Inflammatory macrophage treated with lipopolysaccharide for 4 hours (primary cell): ENCODE measurements at regions not wholly inside any gene's neighbourhood (a gene's known extent, or its start where the extent isn't known, plus 50 kb on each side); places are given as distances from the start of the nearest gene placed in this dataset.

Experiments used
- DNase-seq: peaks from one replicate; pipeline ENCODE4 v3.0.0-alpha.2; 2020

GRCh38 chr7:86970986-86971385, 88.5 kb downstream of the ELAPOR2 start:
- no peak for DNase-seq

GRCh38 chr7:86970547-86970946, 88.9 kb downstream of the ELAPOR2 start:
- DNase-seq: no peak

GRCh38 chr7:86969865-86970264, 89.6 kb downstream of the ELAPOR2 start:
- DNase-seq: no peak

GRCh38 chr7:86968618-86969017, 90.8 kb downstream of the ELAPOR2 start:
- DNase-seq: no peak

- no peak for DNase-seq
Measured at GRCh38 chr7:86966916-86967315, 92.5 kb downstream of the ELAPOR2 start.

GRCh38 chr7:86965727-86966120, 93.7 kb downstream of the ELAPOR2 start:
- DNase-seq: no peak

- DNase-seq: no peak
Measured at GRCh38 chr7:86964973-86965726, 94.3 kb downstream of the ELAPOR2 start.

- DNase-seq: no peak
Measured at GRCh38 chr7:86963599-86964230, 95.7 kb downstream of the ELAPOR2 start.

GRCh38 chr7:86962623-86963022, 96.8 kb downstream of the ELAPOR2 start:
- no peak for DNase-seq

- DNase-seq: no peak
Measured at GRCh38 chr7:86961686-86962085, 97.8 kb downstream of the ELAPOR2 start.

GRCh38 chr7:86958380-86958779, 101.1 kb downstream of the ELAPOR2 start:
- no peak for DNase-seq

GRCh38 chr7:86956567-86956966, 102.9 kb downstream of the ELAPOR2 start:
- DNase-seq: no peak

GRCh38 chr7:86955895-86956503, 103.5 kb downstream of the ELAPOR2 start:
- no peak for DNase-seq

- DNase-seq: no peak
Measured at GRCh38 chr7:86954971-86955370, 104.5 kb downstream of the ELAPOR2 start.

GRCh38 chr7:86953653-86954336, 105.7 kb downstream of the ELAPOR2 start:
- DNase-seq: no peak

- DNase-seq: no peak
Measured at GRCh38 chr7:86953219-86953618, 106.2 kb downstream of the ELAPOR2 start.

GRCh38 chr7:86951895-86952294, 107.6 kb downstream of the ELAPOR2 start:
- no peak for DNase-seq

- no peak for DNase-seq
Measured at GRCh38 chr7:86950944-86951343, 108.5 kb downstream of the ELAPOR2 start.

- no peak for DNase-seq
Measured at GRCh38 chr7:86950360-86950759, 109.1 kb downstream of the ELAPOR2 start.

- no peak for DNase-seq
Measured at GRCh38 chr7:86949779-86950260, 109.6 kb downstream of the ELAPOR2 start.

- DNase-seq: no peak
Measured at GRCh38 chr7:86949052-86949778, 110.2 kb downstream of the ELAPOR2 start.

GRCh38 chr7:86947929-86948328, 111.5 kb downstream of the ELAPOR2 start:
- no peak for DNase-seq

- no peak for DNase-seq
Measured at GRCh38 chr7:86943447-86943846, 116.0 kb downstream of the ELAPOR2 start.
